ENCODE measurements at regions not wholly inside any gene's neighbourhood (a gene's known extent, or its start where the extent isn't known, plus 50 kb on each side); places are given as distances from the start of the nearest gene placed in this dataset.

GRCh38 chr2:200104015-200104414 is 148.6 kb downstream of the MAIP1 start:
- TF ChIP-seq, protein P1, sequence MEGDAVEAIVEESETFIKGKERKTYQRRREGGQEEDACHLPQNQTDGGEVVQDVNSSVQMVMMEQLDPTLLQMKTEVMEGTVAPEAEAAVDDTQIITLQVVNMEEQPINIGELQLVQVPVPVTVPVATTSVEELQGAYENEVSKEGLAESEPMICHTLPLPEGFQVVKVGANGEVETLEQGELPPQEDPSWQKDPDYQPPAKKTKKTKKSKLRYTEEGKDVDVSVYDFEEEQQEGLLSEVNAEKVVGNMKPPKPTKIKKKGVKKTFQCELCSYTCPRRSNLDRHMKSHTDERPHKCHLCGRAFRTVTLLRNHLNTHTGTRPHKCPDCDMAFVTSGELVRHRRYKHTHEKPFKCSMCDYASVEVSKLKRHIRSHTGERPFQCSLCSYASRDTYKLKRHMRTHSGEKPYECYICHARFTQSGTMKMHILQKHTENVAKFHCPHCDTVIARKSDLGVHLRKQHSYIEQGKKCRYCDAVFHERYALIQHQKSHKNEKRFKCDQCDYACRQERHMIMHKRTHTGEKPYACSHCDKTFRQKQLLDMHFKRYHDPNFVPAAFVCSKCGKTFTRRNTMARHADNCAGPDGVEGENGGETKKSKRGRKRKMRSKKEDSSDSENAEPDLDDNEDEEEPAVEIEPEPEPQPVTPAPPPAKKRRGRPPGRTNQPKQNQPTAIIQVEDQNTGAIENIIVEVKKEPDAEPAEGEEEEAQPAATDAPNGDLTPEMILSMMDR (IDR thresholded peaks at IDR 0.05; ENCODE audit: poor library complexity, severe bottlenecking) = no peak
- TF ChIP-seq SMC3 (conservative IDR thresholded peaks at IDR 0.05; ENCODE audit: poor library complexity) (no peak), TAF1 (IDR thresholded peaks at IDR 0.05; ENCODE audit: low read depth) (no peak), EZH2 (IDR thresholded peaks at IDR 0.05; ENCODE audit: borderline replicate concordance, insufficient read depth, low read length, poor library complexity, severe bottlenecking) (no peak), RAD21 (conservative IDR thresholded peaks at IDR 0.05) (no peak)

Data from neural cell (in vitro differentiated cells).